ENCODE measurements at regions not wholly inside any gene's neighbourhood (a gene's known extent, or its start where the extent isn't known, plus 50 kb on each side); places are given as distances from the start of the nearest gene placed in this dataset.

DNA sequence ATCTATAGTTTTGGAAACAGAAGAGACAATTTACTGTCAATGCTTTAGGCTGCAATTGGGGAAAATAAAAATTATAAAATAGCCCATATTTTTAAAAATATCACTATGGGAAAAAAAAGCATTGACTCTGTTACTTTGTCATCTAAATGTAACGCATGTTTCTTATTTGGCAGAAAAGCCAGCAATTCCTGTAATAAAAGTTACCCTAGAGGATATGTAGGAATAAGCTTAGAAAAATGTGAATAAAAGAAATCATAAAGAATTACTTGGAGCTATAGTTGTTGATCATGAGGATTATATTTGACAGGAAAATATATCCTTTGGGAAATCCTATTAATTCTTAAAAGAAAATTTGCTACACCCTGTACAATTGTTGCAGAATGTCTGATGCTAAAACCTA lies 515.4 kb upstream of the IL12A start:
- intact Hi-C loops (cut with DNase I; ENCODE audit: low total_unique reads), result no loop called here
- peaks cover 0 to 4% (median 0%) of the 10 kb centered on the region in 3 donors for H3K9me3 ChIP-seq
- no peaks in the 10 kb centered on the region for H3K27me3 ChIP-seq
- H3K36me3 ChIP-seq, result no peaks in the 10 kb centered on the region
- H3K4me1 ChIP-seq, result no peaks in the 10 kb centered on the region
- H3K4me3 ChIP-seq, result no peak overlapping the region
- H3K27ac ChIP-seq, result no peak overlapping the region
- TF ChIP-seq, protein P1, sequence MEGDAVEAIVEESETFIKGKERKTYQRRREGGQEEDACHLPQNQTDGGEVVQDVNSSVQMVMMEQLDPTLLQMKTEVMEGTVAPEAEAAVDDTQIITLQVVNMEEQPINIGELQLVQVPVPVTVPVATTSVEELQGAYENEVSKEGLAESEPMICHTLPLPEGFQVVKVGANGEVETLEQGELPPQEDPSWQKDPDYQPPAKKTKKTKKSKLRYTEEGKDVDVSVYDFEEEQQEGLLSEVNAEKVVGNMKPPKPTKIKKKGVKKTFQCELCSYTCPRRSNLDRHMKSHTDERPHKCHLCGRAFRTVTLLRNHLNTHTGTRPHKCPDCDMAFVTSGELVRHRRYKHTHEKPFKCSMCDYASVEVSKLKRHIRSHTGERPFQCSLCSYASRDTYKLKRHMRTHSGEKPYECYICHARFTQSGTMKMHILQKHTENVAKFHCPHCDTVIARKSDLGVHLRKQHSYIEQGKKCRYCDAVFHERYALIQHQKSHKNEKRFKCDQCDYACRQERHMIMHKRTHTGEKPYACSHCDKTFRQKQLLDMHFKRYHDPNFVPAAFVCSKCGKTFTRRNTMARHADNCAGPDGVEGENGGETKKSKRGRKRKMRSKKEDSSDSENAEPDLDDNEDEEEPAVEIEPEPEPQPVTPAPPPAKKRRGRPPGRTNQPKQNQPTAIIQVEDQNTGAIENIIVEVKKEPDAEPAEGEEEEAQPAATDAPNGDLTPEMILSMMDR (IDR thresholded peaks at IDR 0.05), result no peak
- no peak for DNase-seq

DNA sequence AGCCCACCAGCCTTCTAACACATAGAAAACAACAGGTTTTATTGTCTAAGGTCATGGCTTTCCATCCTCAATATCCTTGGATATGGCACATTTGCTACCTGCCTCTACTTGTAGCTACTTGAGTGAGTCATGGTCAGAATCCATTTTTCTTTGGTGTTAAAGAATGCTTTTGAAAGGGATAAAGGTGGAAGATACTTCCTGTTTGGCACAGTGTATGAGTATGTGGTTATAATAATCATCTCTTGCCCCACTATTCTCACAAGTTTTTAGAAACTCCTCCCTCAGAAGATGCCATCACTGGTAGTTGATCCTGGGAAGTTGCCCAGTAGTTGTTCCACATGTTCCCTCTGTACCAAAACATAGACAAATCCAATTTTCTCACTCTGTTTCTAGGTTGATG lies 508.6 kb upstream of the IL12A start:
- Histone ChIP-seq H3K36me3 (no peaks in the 10 kb centered on the region), H3K27ac (no peak overlapping the region), H3K4me3 (no peak overlapping the region), H3K9me3 (peaks cover 0 to 10% (median 0%) of the 10 kb centered on the region in 3 donors), H3K27me3 (no peaks in the 10 kb centered on the region), H3K4me1 (no peaks in the 10 kb centered on the region)
- intact Hi-C loops (cut with DNase I; ENCODE audit: low total_unique reads), result no loop called here
- DNase-seq, result no peak
- TF ChIP-seq, protein P1 (IDR thresholded peaks at IDR 0.05), result no peak

DNA sequence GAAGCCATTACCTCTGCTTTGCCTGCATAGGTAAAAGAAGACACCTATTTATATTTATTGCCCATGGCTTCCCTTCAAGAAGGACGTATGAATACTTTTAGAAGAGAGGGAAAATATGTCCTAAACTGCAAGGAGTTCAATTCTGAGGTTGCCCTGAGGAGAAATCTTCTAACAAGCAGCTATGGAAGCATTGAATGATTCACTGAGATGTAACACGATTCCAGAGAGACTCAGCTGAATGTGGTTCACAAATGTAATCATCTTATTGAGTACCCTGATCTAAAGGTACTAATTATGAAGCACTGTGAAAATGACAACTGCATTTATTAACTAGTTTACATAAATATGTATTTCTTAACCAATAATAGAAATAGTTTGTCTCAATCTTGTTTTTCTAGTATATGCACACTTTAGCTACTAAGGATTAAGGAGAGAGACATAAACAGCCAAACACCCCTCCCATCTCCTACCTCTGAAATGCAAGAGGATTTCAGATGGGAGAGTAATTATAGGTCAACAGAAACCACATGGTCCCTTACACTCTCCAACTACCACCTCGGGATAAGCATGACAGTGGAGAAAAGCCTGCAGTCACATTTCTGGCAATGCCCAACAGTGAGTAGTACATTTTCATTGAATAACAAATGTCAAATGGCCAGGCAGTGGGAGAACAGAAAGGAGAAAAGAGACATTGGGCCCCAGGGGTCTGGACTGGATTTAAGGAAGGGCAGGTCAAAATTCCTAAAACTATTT lies 506.2 kb upstream of the IL12A start:
- Histone ChIP-seq H3K9me3 (peaks cover 0 to 14% (median 6%) of the 10 kb centered on the region in 3 donors), H3K36me3 (no peaks in the 10 kb centered on the region), H3K27me3 (no peaks in the 10 kb centered on the region), H3K4me1 (no peaks in the 10 kb centered on the region), H3K27ac (no peak overlapping the region), H3K4me3 (no peak overlapping the region)
- no peak for DNase-seq
- TF ChIP-seq, protein P1 (IDR thresholded peaks at IDR 0.05), result no peak
- intact Hi-C loops (cut with DNase I; ENCODE audit: low total_unique reads), result no loop called here

DNA sequence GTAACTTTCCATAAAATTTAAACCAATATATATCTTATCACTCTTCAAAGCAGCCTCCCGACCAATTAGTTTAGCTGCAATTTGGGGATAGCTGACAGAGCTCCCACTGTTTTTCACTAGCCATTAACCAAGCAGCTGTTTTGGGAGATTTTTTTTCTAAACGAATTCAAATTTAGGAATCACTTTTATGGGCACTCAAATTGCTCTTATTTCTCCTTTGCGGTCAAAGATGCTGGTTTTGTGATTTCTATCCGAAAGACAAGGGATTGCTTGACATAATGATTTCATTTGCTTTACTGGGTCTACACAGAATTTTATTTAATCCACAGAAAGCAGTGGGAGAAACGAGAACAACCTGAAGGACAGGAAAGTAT lies 505.7 kb upstream of the IL12A start:
- Histone ChIP-seq H3K36me3 (no peaks in the 10 kb centered on the region), H3K27me3 (no peaks in the 10 kb centered on the region), H3K27ac (no peak overlapping the region), H3K9me3 (peaks cover 0 to 12% (median 6%) of the 10 kb centered on the region in 3 donors), H3K4me3 (no peak overlapping the region), H3K4me1 (no peaks in the 10 kb centered on the region)
- DNase-seq, result no peak
- TF ChIP-seq, protein P1 (IDR thresholded peaks at IDR 0.05), result no peak
- intact Hi-C loops (cut with DNase I; ENCODE audit: low total_unique reads), result no loop called here

DNA sequence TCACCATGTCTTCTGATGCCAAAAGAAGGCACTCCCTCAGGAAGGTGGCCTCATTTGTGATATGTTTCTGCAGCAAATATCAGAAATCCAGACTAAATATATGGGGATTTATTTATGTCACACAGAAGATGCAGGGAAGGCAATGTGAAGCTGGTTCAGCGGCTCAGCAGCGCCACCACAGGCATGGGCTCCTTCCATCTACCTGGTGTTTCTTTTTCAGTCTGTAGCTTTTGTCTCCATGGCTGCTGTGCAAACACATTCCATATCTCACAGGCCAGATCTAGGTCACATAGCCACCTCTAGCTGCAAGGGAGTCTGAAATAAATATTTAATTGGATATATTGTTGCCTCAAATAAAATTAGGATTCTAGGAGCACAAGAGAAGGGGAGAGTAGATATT lies 502.1 kb upstream of the IL12A start:
- peaks cover 0 to 6% (median 4%) of the 10 kb centered on the region in 3 donors for H3K9me3 ChIP-seq
- H3K27ac ChIP-seq, result no peak overlapping the region
- intact Hi-C loops (cut with DNase I; ENCODE audit: low total_unique reads), result no loop called here
- H3K4me3 ChIP-seq, result no peak overlapping the region
- no peaks in the 10 kb centered on the region for H3K4me1 ChIP-seq
- no peaks in the 10 kb centered on the region for H3K27me3 ChIP-seq
- no peak for DNase-seq
- TF ChIP-seq, protein P1 (IDR thresholded peaks at IDR 0.05), result no peak
- H3K36me3 ChIP-seq, result no peaks in the 10 kb centered on the region
